ENCODE measurements at regions not wholly inside any gene's neighbourhood (a gene's known extent, or its start where the extent isn't known, plus 50 kb on each side); places are given as distances from the start of the nearest gene placed in this dataset.

- Histone ChIP-seq H3K27me3 (ENCODE audit: insufficient read depth, low read depth) (no peaks in the 10 kb centered on the region; the same call in 1 of the 2 replicates), H3K27ac (no peak overlapping the region), H2AFZ (ENCODE audit: low read depth) (no peak overlapping the region), H3K4me1 (ENCODE audit: low read depth, poor library complexity, severe bottlenecking) (no peaks in the 10 kb centered on the region), H3K79me2 (ENCODE audit: insufficient read depth, low read depth) (no peaks in the 10 kb centered on the region), H3K36me3 (ENCODE audit: insufficient read depth) (no peaks in the 10 kb centered on the region), H4K20me1 (ENCODE audit: insufficient read depth) (no peaks in the 10 kb centered on the region), H3K9ac (no peak overlapping the region), H3K4me3 (IDR thresholded peaks at IDR 0.05; ENCODE audit: insufficient read depth, low read depth, low read length) (no peak overlapping the region), H3K4me2 (no peak overlapping the region)
- TF ChIP-seq, protein P1, sequence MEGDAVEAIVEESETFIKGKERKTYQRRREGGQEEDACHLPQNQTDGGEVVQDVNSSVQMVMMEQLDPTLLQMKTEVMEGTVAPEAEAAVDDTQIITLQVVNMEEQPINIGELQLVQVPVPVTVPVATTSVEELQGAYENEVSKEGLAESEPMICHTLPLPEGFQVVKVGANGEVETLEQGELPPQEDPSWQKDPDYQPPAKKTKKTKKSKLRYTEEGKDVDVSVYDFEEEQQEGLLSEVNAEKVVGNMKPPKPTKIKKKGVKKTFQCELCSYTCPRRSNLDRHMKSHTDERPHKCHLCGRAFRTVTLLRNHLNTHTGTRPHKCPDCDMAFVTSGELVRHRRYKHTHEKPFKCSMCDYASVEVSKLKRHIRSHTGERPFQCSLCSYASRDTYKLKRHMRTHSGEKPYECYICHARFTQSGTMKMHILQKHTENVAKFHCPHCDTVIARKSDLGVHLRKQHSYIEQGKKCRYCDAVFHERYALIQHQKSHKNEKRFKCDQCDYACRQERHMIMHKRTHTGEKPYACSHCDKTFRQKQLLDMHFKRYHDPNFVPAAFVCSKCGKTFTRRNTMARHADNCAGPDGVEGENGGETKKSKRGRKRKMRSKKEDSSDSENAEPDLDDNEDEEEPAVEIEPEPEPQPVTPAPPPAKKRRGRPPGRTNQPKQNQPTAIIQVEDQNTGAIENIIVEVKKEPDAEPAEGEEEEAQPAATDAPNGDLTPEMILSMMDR (conservative IDR thresholded peaks at IDR 0.05; ENCODE audit: low read depth, low read length), result no peak
Observed at GRCh38 chr16:66058172-66058691, 308.3 kb upstream of the CDH5 start.

DNA sequence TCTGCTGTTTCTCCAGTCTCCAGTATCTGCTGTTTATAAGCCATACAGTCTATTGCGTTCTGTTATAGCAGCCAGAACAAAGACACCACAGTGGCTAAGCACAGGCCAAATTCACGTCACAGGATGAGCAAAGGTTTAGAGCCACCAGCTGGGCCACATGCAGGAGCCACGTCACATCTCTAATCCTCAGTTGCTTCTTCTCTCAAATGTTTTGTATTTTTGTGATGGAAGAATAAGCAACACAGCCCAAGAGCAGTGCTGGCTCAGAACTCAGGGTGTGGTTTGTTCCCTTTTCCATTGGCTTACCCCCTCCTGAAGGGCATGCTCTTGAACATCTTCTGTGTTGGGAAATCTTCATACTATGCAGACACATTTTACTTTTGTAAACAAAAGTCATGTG, 309.4 kb upstream of the CDH5 start:
- TF ChIP-seq, protein P1 (conservative IDR thresholded peaks at IDR 0.05; ENCODE audit: low read depth, low read length), result no peak
- Histone ChIP-seq H3K9ac (no peak overlapping the region), H3K4me1 (ENCODE audit: low read depth, poor library complexity, severe bottlenecking) (no peaks in the 10 kb centered on the region), H3K79me2 (ENCODE audit: insufficient read depth, low read depth) (no peaks in the 10 kb centered on the region), H3K27me3 (ENCODE audit: insufficient read depth, low read depth) (no peaks in the 10 kb centered on the region; the same call in 1 of the 2 replicates), H3K4me3 (IDR thresholded peaks at IDR 0.05; ENCODE audit: insufficient read depth, low read depth, low read length) (no peak overlapping the region), H4K20me1 (ENCODE audit: insufficient read depth) (no peaks in the 10 kb centered on the region), H3K36me3 (ENCODE audit: insufficient read depth) (no peaks in the 10 kb centered on the region), H2AFZ (ENCODE audit: low read depth) (no peak overlapping the region), H3K4me2 (no peak overlapping the region), H3K27ac (no peak overlapping the region)

- Histone ChIP-seq H3K4me1 (ENCODE audit: low read depth, poor library complexity, severe bottlenecking) (no peaks in the 10 kb centered on the region), H4K20me1 (ENCODE audit: insufficient read depth) (no peaks in the 10 kb centered on the region), H2AFZ (ENCODE audit: low read depth) (no peak overlapping the region), H3K79me2 (ENCODE audit: insufficient read depth, low read depth) (no peaks in the 10 kb centered on the region), H3K36me3 (ENCODE audit: insufficient read depth) (no peaks in the 10 kb centered on the region), H3K27ac (no peak overlapping the region), H3K4me2 (no peak overlapping the region), H3K4me3 (IDR thresholded peaks at IDR 0.05; ENCODE audit: insufficient read depth, low read depth, low read length) (no peak overlapping the region), H3K9ac (no peak overlapping the region), H3K27me3 (ENCODE audit: insufficient read depth, low read depth) (no peaks in the 10 kb centered on the region; the same call in 1 of the 2 replicates)
- TF ChIP-seq, protein P1 (conservative IDR thresholded peaks at IDR 0.05; ENCODE audit: low read depth, low read length), result no peak
Observed at GRCh38 chr16:66054095-66054494, 312.4 kb upstream of the CDH5 start.

GRCh38 chr16:66052745-66053144, 313.7 kb upstream of the CDH5 start:
- Histone ChIP-seq H3K79me2 (ENCODE audit: insufficient read depth, low read depth) (no peaks in the 10 kb centered on the region), H4K20me1 (ENCODE audit: insufficient read depth) (no peaks in the 10 kb centered on the region), H3K36me3 (ENCODE audit: insufficient read depth) (no peaks in the 10 kb centered on the region), H3K27me3 (ENCODE audit: insufficient read depth, low read depth) (no peaks in the 10 kb centered on the region), H3K27ac (no peak overlapping the region), H3K9ac (no peak overlapping the region), H3K4me2 (no peak overlapping the region), H3K4me1 (ENCODE audit: low read depth, poor library complexity, severe bottlenecking) (no peaks in the 10 kb centered on the region), H2AFZ (ENCODE audit: low read depth) (no peak overlapping the region), H3K4me3 (IDR thresholded peaks at IDR 0.05; ENCODE audit: insufficient read depth, low read depth, low read length) (no peak overlapping the region)
- TF ChIP-seq, protein P1 (conservative IDR thresholded peaks at IDR 0.05; ENCODE audit: low read depth, low read length), result no peak
